K562 (cell line): ENCODE measurements at regions not wholly inside any gene's neighbourhood (a gene's known extent, or its start where the extent isn't known, plus 50 kb on each side); places are given as distances from the start of the nearest gene placed in this dataset.

Experiments used
- BCOR ChIP-seq: fragments of 450-650 bp; IDR thresholded peaks from 2 replicates; pipeline ENCODE4 v1.6.1; 2016
- CBX5 ChIP-seq: IDR thresholded peaks from 2 replicates; pipeline ENCODE4 v1.6.1; 2014; ENCODE audit warnings: low read depth, borderline replicate concordance
- CEBPG ChIP-seq, 3 experiments: fragments of 200-800 bp in 1 of 3; sonication (Bioruptor generic) in 1 of 3; sonication (generic) in 1 of 3; formaldehyde crosslinking in 1 of 3; IDR thresholded peaks in 2 of 3; conservative IDR thresholded peaks in 1 of 3; 2 replicates each; pipeline versions ENCODE4 v1.6.1 to v1.8.0; 2016 to 2022; ENCODE audit warnings: missing compliant biosample characterization in 2 of 3, missing genetic modification characterization in 2 of 3, mild to moderate bottlenecking in 1 of 3, missing genetic modification reagents in 1 of 3
- DDX20 ChIP-seq: fragments of 450-650 bp; IDR thresholded peaks from 2 replicates; pipeline ENCODE4 v1.6.1; 2016; ENCODE audit warnings: missing genetic modification characterization, low read depth, mild to moderate bottlenecking, missing compliant biosample characterization, moderate library complexity
- ETV5 ChIP-seq: sonication (generic); formaldehyde crosslinking; IDR thresholded peaks from 2 replicates; pipeline ENCODE4 v1.4.0; 2020; ENCODE audit warnings: low read depth, mild to moderate bottlenecking, missing genetic modification reagents
- MYBL2 ChIP-seq, 2 experiments: fragments of 450-650 bp in 1 of 2; sonication (generic) in 1 of 2; formaldehyde crosslinking in 1 of 2; IDR thresholded peaks; 2 replicates each; pipeline versions ENCODE4 v1.6.1 to v1.8.1; 2017 to 2022; ENCODE audit warnings: borderline replicate concordance in 1 of 2, inconsistent platforms in 1 of 2, low read depth in 1 of 2, mild to moderate bottlenecking in 1 of 2, missing genetic modification reagents in 1 of 2, moderate library complexity in 1 of 2
- NFE2 ChIP-seq: IDR thresholded peaks from 2 replicates; pipeline ENCODE4 v1.6.1; 2014; ENCODE audit warnings: antibody characterized with exemption, low read depth
- NFIX ChIP-seq: fragments of 250-450 bp; sonication (Bioruptor Pico); IDR thresholded peaks from 2 replicates; pipeline ENCODE4 v1.4.0; 2020; ENCODE audit warnings: low read depth, mild to moderate bottlenecking, moderate library complexity
- NR4A1 ChIP-seq, 2 experiments: fragments of 250-450 bp in 1 of 2; fragments of 450-650 bp in 1 of 2; sonication (Bioruptor Pico) in 1 of 2; IDR thresholded peaks; 2 replicates each; pipeline versions ENCODE4 v1.4.0 to v1.6.1; 2016 to 2020; ENCODE audit warnings: mild to moderate bottlenecking in 2 of 2, missing compliant biosample characterization in 1 of 2, missing genetic modification characterization in 1 of 2, moderate library complexity in 1 of 2
- PHB ChIP-seq: fragments of 250-450 bp; sonication (Bioruptor Pico); IDR thresholded peaks from 2 replicates; pipeline ENCODE4 v1.5.0; 2021
- POLR2G ChIP-seq: fragments of 200-400 bp; formaldehyde crosslinking; IDR thresholded peaks from 2 replicates; pipeline ENCODE4 v1.6.1; 2017; ENCODE audit warnings: low read depth, mild to moderate bottlenecking, antibody characterized with exemption, low read length, moderate library complexity
- PRPF4 ChIP-seq: fragments of 200-400 bp; formaldehyde crosslinking; IDR thresholded peaks from one replicate; pipeline ENCODE4 v1.6.1; 2017; ENCODE audit warnings: low read length, low read depth, mild to moderate bottlenecking; ENCODE audit not compliant: insufficient read depth, poor library complexity, severe bottlenecking
- RBM14 ChIP-seq: fragments of 200-400 bp; formaldehyde crosslinking; IDR thresholded peaks from 2 replicates; pipeline ENCODE4 v1.6.1; 2018; ENCODE audit warnings: low read depth, mild to moderate bottlenecking, low read length, moderate library complexity, borderline replicate concordance; ENCODE audit not compliant: insufficient read depth
- RBM17 ChIP-seq: fragments of 200-400 bp; formaldehyde crosslinking; IDR thresholded peaks from 2 replicates; pipeline ENCODE4 v1.6.1; 2017; ENCODE audit warnings: low read depth, mild to moderate bottlenecking, low read length, borderline replicate concordance
- RNF2 ChIP-seq: sonication (generic); IDR thresholded peaks from 2 replicates; pipeline ENCODE4 v1.6.1; 2016
- TAF9B ChIP-seq: fragments of 450-650 bp; IDR thresholded peaks from 2 replicates; pipeline ENCODE4 v1.6.1; 2018; ENCODE audit warnings: mild to moderate bottlenecking; ENCODE audit not compliant: partially characterized antibody
- TEAD4 ChIP-seq, 2 experiments: sonication (generic) in 1 of 2; formaldehyde crosslinking in 1 of 2; IDR thresholded peaks; 2 replicates each; pipeline versions ENCODE4 v1.6.1 to v1.8.0; 2012 to 2022; ENCODE audit warnings: borderline replicate concordance in 1 of 2, inconsistent platforms in 1 of 2, low read length in 1 of 2, mild to moderate bottlenecking in 1 of 2, missing genetic modification reagents in 1 of 2
- TRIM28 ChIP-seq: fragments of 450-650 bp; IDR thresholded peaks from 2 replicates; pipeline ENCODE4 v1.6.1; 2017
- ZZZ3 ChIP-seq: fragments of 450-650 bp; IDR thresholded peaks from 2 replicates; pipeline ENCODE4 v1.6.1; 2016; ENCODE audit warnings: antibody characterized with exemption, mild to moderate bottlenecking, moderate library complexity
- TF ChIP-seq, protein P1 (sequence below): fragments of 250-450 bp; sonication (Bioruptor Pico); IDR thresholded peaks from 2 replicates; pipeline ENCODE4 v1.9.0; 2021; ENCODE audit warnings: mild to moderate bottlenecking
- TF ChIP-seq, protein P2 (sequence below), 2 experiments: fragments of 450-650 bp; formaldehyde crosslinking in 1 of 2; IDR thresholded peaks; 2 replicates each; pipeline versions ENCODE4 v1.4.0 to v1.6.1; 2014 to 2020; ENCODE audit warnings: mild to moderate bottlenecking in 2 of 2, borderline replicate concordance in 1 of 2, low read depth in 1 of 2

DNA sequence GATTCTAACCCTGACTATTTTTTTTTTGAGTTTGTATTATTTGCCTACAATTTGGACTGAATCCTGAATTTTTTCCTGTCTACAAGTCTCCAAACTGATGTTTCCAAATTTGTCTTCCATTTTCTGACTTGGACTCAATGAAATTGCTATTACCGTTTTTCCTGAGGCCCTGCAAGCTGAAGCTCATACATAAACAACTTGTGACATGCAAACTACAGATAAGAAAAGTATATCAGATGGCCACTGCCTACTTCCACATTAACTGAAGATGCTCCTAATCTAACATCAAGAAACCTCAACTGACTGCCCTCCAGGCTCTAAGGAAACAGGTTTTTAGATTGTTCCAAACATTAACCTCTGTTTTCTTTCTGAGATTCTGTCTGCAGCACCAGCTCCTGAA lies 51.1 kb upstream of the KLHDC7A start (continued):
- TF ChIP-seq POLR2G (no peak), NFIX (CRISPR knock-in tag) (no peak), TEAD4 (IDR thresholded peaks at IDR 0.05; ENCODE audit: low read length) (no peak), TEAD4 (CRISPR knock-in tag; IDR thresholded peaks at IDR 0.05; ENCODE audit: borderline replicate concordance) (no peak), CBX5 (no peak), DDX20 (tag) (peak; percentile 9; the same call in 1 of the 2 replicates), MYBL2 (IDR thresholded peaks at IDR 0.05; ENCODE audit: low read depth) (no peak), MYBL2 (CRISPR knock-in tag; IDR thresholded peaks at IDR 0.05; ENCODE audit: borderline replicate concordance) (no peak), RBM17 (no peak), TRIM28 (no peak), BCOR (no peak), ETV5 (CRISPR knock-in tag) (no peak), PRPF4 (no peak), CEBPG (CRISPR knock-in tag; IDR thresholded peaks at IDR 0.05) (no peak), CEBPG (tag; conservative IDR thresholded peaks at IDR 0.05 in 1 of 2, IDR thresholded peaks at IDR 0.05 in 1 of 2) (no peak), RNF2 (peak; percentile 69; the same call in 1 of the 2 replicates), PHB (CRISPR knock-in tag) (no peak), NR4A1 (CRISPR knock-in tag; IDR thresholded peaks at IDR 0.05) (no peak), NR4A1 (tag; IDR thresholded peaks at IDR 0.05) (no peak), NFE2 (no peak), RBM14 (no peak), ZZZ3 (no peak), TAF9B (no peak)
- TF ChIP-seq, protein P1, sequence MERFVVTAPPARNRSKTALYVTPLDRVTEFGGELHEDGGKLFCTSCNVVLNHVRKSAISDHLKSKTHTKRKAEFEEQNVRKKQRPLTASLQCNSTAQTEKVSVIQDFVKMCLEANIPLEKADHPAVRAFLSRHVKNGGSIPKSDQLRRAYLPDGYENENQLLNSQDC (CRISPR knock-in tag): no peak
- TF ChIP-seq, protein P2, sequence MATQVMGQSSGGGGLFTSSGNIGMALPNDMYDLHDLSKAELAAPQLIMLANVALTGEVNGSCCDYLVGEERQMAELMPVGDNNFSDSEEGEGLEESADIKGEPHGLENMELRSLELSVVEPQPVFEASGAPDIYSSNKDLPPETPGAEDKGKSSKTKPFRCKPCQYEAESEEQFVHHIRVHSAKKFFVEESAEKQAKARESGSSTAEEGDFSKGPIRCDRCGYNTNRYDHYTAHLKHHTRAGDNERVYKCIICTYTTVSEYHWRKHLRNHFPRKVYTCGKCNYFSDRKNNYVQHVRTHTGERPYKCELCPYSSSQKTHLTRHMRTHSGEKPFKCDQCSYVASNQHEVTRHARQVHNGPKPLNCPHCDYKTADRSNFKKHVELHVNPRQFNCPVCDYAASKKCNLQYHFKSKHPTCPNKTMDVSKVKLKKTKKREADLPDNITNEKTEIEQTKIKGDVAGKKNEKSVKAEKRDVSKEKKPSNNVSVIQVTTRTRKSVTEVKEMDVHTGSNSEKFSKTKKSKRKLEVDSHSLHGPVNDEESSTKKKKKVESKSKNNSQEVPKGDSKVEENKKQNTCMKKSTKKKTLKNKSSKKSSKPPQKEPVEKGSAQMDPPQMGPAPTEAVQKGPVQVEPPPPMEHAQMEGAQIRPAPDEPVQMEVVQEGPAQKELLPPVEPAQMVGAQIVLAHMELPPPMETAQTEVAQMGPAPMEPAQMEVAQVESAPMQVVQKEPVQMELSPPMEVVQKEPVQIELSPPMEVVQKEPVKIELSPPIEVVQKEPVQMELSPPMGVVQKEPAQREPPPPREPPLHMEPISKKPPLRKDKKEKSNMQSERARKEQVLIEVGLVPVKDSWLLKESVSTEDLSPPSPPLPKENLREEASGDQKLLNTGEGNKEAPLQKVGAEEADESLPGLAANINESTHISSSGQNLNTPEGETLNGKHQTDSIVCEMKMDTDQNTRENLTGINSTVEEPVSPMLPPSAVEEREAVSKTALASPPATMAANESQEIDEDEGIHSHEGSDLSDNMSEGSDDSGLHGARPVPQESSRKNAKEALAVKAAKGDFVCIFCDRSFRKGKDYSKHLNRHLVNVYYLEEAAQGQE (IDR thresholded peaks at IDR 0.05; ENCODE audit: borderline replicate concordance): no peak
- TF ChIP-seq, protein P2 (CRISPR knock-in tag; IDR thresholded peaks at IDR 0.05; ENCODE audit: low read depth): no peak
